ENCODE measurements at regions not wholly inside any gene's neighbourhood (a gene's known extent, or its start where the extent isn't known, plus 50 kb on each side); places are given as distances from the start of the nearest gene placed in this dataset.
A peak's percentile ranks its signal among the peaks of the same experiment; 100 is the strongest.

GRCh38 chr13:59537500-59537899 is 626.2 kb downstream of the DIAPH3 start:
- H3K27me3 ChIP-seq (ENCODE audit: control insufficient read depth in 1 of 2, insufficient read depth in 2 of 2, low read length in 2 of 2) = no peaks in the 10 kb centered on the region
- no peak for TF ChIP-seq GLI4 (CRISPR knock-in tag; IDR thresholded peaks at IDR 0.05; ENCODE audit: borderline replicate concordance)
- FAIRE-seq (no peak), ATAC-seq (no peak), DNase-seq (ENCODE audit: low spot score) (no peak)
- in situ Hi-C loops (cut with HindIII; ENCODE audit: extremely low pct_ligation_motif_present, low pct_unique_long_range_greater_than_20kb) = no loop called here
- no peak overlapping the region for H3K4me3 ChIP-seq (replicated peaks in 1 of 3; ENCODE audit: insufficient read depth in 1 of 3, low read depth in 2 of 3, low read length in 3 of 3)
- POLR2A ChIA-PET = no interaction called here
- H3K4me2 ChIP-seq (ENCODE audit: low read depth, low read length) = no peak overlapping the region
- no peak overlapping the region for H3K27ac ChIP-seq (ENCODE audit: extremely low read length, insufficient read depth, low read length)
- CTCF ChIA-PET (ENCODE audit: low intra/inter-chr PET ratio, low total read pairs) = no interaction called here
- no peaks in the 10 kb centered on the region for H4K20me1 ChIP-seq (ENCODE audit: insufficient read depth, low read length)
- no peak overlapping the region for H2AFZ ChIP-seq (ENCODE audit: low read length)
- BruUV-seq (replicated peaks) = no TSS peak
- H3K9me3 ChIP-seq (ENCODE audit: low read length) = no peaks in the 10 kb centered on the region
- H3K4me1 ChIP-seq (ENCODE audit: insufficient read depth, low read length) = no peaks in the 10 kb centered on the region
- no peaks in the 10 kb centered on the region for H3K36me3 ChIP-seq (replicated peaks in 1 of 2; ENCODE audit: control insufficient read depth in 1 of 2, insufficient read depth in 2 of 2, low read length in 2 of 2)
- 60% methylated on average over 1 of the region's 3 CpGs for WGBS (ENCODE audit: low lambda C conversion rate)
- no peak overlapping the region for H3K9ac ChIP-seq (ENCODE audit: insufficient read depth, low read depth, low read length)
- intact Hi-C loops (cut with micrococcal nuclease; ENCODE audit: unreplicated experiment) = no loop called here
- no peaks in the 10 kb centered on the region for H3K79me2 ChIP-seq (ENCODE audit: insufficient read depth, low read length)

GRCh38 chr13:59538512-59538911 is 625.2 kb downstream of the DIAPH3 start:
- peak; percentile 51; the same call in 2 of the 3 replicates for ATAC-seq
- H3K4me2 ChIP-seq (ENCODE audit: low read depth, low read length) = no peak overlapping the region
- WGBS (ENCODE audit: low lambda C conversion rate) = 0% methylated on average over 1 of the region's 3 CpGs
- H4K20me1 ChIP-seq (ENCODE audit: insufficient read depth, low read length) = no peaks in the 10 kb centered on the region
- H3K4me3 ChIP-seq (replicated peaks in 1 of 3; ENCODE audit: insufficient read depth in 1 of 3, low read depth in 2 of 3, low read length in 3 of 3) = no peak overlapping the region
- DNase-seq (ENCODE audit: low spot score) = no peak
- TF ChIP-seq HES4 (CRISPR knock-in tag; IDR thresholded peaks at IDR 0.05; ENCODE audit: borderline replicate concordance) (no peak), RBM39 (IDR thresholded peaks at IDR 0.05; ENCODE audit: low read depth, low read length, poor library complexity, severe bottlenecking) (no peak), SAP130 (CRISPR knock-in tag; IDR thresholded peaks at IDR 0.05; ENCODE audit: low read depth) (no peak), ARNT2 (CRISPR knock-in tag; IDR thresholded peaks at IDR 0.05; ENCODE audit: low read depth) (no peak), SUZ12 (IDR thresholded peaks at IDR 0.05; ENCODE audit: low read depth, low read length) (no peak), MNT (IDR thresholded peaks at IDR 0.05) (peak; percentile 52; the same call in 1 of the 2 replicates), RFXAP (CRISPR knock-in tag; IDR thresholded peaks at IDR 0.05; ENCODE audit: borderline replicate concordance) (no peak), ZNF496 (CRISPR knock-in tag; IDR thresholded peaks at IDR 0.05; ENCODE audit: insufficient replicate concordance) (no peak), ZNF772 (CRISPR knock-in tag; IDR thresholded peaks at IDR 0.05) (no peak), ZNF747 (CRISPR knock-in tag; IDR thresholded peaks at IDR 0.05; ENCODE audit: borderline replicate concordance) (no peak), ZNF281 (CRISPR knock-in tag; IDR thresholded peaks at IDR 0.05; ENCODE audit: borderline replicate concordance) (0 out of 2 replicates have a peak, but pooled peaks have one; percentile 31)
- ChIA-PET POLR2A (no interaction called here), CTCF (ENCODE audit: low intra/inter-chr PET ratio, low total read pairs) (no interaction called here)
- H3K27me3 ChIP-seq (ENCODE audit: control insufficient read depth in 1 of 2, insufficient read depth in 2 of 2, low read length in 2 of 2) = no peaks in the 10 kb centered on the region
- H3K4me1 ChIP-seq (ENCODE audit: insufficient read depth, low read length) = no peaks in the 10 kb centered on the region
- no peak overlapping the region for H2AFZ ChIP-seq (ENCODE audit: low read length)
- H3K79me2 ChIP-seq (ENCODE audit: insufficient read depth, low read length) = no peaks in the 10 kb centered on the region
- FAIRE-seq = no peak
- H3K9me3 ChIP-seq (ENCODE audit: low read length) = no peaks in the 10 kb centered on the region
- H3K9ac ChIP-seq (ENCODE audit: insufficient read depth, low read depth, low read length) = no peak overlapping the region
- intact Hi-C loops (cut with micrococcal nuclease; ENCODE audit: unreplicated experiment) = no loop called here
- no peak overlapping the region for H3K27ac ChIP-seq (ENCODE audit: extremely low read length, insufficient read depth, low read length)
- H3K36me3 ChIP-seq (replicated peaks in 1 of 2; ENCODE audit: control insufficient read depth in 1 of 2, insufficient read depth in 2 of 2, low read length in 2 of 2) = no peaks in the 10 kb centered on the region
- no TSS peak for BruUV-seq (replicated peaks)
- in situ Hi-C loops (cut with HindIII; ENCODE audit: extremely low pct_ligation_motif_present, low pct_unique_long_range_greater_than_20kb) = no loop called here

Data from HepG2 (cell line).